ENCODE measurements at regions not wholly inside any gene's neighbourhood (a gene's known extent, or its start where the extent isn't known, plus 50 kb on each side); places are given as distances from the start of the nearest gene placed in this dataset.

DNA sequence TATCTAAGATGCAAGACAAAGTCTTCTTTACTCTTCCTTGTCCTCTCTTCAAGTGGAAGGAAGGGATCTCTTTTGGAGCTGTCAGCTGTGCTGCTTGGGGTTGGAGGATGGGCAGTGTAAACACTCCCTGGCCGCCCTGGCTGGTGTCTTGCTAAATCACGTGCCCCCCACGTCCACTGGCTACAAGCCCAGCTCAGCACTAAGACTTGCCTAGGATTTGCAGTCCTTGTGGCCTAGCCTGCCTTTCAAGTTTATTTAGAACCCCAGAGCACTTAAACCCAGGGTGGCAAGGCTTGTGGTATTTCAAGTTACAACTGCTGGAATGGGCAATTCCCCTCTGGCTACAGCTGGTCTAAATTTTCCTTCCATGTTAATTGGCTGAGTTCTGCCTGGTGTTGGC lies 272.4 kb upstream of the MYO3A start:
- no peak for DNase-seq

DNA sequence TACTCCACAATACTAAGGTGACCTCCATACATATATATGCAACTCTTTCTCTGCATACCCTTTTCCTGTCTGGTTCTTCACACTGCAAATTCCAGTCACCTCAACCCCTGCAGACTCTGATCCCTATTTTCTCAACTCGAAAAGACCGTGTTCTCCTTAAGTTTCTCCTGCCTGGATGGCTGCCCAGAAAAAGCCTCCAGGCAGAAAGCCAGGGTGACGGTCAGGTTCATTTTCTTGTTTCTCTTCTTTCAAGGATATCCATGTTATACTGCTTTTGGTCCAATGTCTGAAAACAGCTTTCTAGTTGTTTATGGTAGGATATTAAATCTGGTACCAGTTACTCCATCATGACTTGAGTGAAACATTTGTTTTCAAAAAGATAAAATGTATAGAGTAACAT lies 267.8 kb upstream of the MYO3A start:
- DNase-seq, result no peak

DNA sequence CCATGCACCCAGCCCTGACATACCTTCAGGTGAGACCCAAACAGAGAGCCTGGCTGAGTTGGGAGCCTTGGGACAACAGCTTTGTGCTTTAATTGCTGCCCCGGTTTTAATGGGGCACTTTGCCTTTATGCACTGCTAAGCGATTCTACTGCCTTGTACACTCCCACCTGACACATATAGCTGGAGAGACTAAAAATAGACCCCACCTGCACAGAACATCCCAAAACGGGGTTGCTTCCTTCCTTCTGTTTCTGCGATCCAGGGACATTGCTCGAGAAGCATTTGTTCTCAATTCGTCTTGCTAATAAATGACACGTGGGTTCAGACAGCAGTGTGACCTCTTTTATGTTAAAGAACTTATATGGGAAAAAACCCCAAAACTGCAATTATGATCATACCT lies 258.8 kb upstream of the MYO3A start:
- DNase-seq, result no peak

DNA sequence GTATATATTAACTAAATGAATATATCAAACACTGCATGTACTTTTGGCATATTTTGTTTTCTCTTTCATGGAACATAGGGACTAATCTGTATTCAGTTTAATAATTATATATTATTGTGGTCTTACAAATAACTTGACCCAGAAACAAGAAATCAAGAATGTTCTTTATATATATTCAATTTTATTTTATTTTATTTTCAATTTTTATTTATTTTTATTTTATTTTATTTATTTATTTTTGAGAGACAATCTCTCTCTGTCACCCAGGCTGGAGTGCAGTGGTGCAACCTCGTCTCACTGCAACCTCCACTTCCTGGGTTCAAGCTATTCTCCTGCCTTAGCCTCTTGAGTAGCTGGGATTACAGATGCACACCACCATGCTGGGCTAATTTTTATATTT lies 258.4 kb upstream of the MYO3A start:
- DNase-seq, result no peak

DNA sequence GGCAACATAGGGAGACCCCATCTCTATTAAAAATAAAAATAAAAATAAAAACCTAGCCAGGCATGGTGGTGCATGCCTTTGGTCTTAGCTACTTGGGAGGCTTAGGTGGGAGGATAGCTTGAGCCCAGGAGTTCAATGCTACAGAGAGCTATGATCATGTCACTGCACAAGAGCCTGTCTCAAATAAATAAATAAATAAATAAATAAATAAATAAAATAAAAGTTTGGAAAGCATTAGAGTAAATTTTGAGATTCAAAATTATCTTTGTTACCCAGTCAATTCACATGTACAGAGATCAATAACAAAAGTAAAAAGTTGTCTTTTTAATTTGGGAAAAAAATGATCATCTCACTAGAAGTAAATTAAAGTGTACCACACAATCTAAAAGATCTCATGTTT lies 255.8 kb upstream of the MYO3A start:
- no peak for DNase-seq

DNA sequence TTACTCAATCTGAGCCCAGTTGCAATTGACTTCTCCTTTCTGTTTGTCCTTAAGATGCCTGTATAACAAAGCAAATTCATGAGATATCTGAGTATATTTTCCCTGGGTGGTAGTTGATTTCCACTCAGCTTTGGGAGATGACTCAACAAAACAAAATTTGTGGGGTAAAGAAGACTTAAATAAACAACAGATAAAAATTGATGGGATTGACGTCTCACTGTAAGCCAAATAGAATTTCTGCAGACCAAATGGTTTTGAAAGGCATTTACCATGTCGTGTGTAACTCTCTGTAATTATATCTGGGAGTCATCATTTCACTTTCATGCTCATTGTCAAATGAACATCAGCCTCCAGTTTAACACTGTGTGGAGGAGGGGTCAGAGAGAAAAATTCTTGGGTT lies 255.4 kb upstream of the MYO3A start:
- no peak for DNase-seq

DNA sequence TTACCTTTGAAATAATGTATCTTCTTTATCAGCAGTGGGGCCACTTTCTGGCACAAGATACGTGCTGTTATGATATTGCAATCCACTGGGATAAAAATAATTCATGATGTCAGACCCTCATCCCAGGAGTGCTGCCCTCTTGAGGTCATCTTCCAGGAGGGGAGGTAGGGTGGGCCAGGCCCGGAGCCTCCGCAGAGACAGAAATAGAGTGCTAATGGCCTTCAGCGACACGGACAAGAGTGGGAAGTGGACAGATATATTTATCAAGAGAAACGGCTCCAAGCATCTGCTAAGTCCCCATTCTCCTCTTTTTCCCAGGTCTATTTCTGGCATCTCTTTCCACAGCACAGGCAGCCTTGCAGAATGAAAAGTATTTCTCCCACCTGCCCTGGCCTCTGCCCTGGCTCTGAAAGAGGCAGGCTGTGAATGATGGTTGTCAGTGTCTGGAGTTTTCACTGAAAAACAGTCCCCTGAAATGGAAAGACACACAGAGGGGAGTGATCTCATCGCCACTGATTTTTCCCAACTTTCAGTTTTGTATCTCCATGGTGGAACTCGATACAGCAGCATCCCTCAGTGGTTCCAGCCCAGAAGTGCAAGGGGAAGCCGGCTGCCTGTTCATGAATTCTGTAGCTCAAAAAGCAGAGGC lies 251.7 kb upstream of the MYO3A start:
- DNase-seq, result no peak

DNA sequence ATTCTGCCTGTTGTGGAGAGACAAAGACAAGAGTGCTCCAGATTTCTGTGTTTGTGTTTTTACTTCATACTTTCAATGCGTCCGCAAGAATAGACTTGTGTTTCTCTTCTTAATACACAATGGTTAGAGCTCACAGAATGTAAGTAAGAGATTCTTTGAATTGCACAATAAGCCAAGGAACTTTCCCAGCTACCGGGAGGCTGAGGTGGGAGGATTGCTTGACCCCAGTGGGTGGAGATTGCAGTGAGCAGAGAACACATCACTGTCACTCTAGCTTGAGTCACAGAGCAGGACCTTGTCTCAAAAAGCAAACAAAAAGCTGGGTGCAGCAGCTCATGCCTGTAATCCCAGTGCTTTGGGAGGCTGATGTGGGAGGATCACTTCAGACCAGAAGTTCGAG lies 250.7 kb upstream of the MYO3A start:
- DNase-seq, result no peak

DNA sequence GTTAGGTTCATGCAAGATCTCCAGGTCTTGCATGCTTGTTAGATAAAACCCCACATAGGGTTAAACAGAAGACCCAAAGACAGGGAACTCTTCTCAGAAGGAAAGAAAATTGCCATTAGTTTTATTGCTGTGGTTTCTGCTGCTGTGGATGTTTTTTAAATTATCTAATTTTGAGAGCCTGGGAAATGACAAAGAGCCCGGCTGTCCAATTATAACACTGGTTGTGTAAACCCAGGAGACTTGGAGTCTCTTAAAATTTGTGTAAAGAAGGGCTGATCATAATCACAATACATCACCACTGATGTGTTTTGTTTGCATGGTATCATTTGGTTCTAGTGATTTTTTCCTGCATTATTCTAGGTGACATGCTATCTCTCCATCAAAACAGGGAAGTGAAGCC lies 246.5 kb upstream of the MYO3A start:
- no peak for DNase-seq

DNA sequence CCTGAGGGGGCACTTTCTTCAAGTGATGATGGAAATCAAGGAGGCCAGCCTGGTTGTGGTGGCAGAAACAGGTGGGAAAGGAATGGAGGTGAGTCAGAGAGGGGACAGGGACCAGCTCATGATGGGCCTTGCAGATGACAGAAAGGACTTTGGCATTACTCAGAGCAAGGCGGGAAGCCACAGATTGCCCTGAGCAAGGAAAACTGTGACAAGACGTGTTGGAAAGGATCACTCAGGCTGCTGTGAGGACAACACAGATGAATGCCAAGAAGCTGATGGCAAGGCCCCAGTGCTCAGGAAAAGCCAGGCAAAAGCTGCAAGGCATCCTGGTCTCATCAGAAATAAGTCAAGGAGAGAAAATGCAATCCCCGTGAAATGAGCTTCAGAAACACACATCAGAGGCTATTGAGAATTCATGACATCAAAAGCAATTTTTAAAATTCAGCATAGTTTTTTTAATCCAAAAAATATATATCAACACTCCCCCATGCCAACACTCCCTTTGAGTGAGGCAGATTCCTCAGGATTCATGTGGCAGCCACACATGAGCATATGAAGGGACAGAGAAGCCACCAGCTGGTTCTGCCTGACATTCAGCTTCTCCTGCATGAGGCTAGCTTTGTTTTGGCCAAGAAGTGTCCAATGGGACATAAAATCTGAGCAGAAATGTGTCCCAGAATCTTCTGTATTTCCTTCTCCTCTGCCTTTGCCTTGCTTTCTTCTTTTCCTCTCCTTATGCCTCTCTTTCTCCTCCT lies 244.5 kb upstream of the MYO3A start:
- no peak for DNase-seq

DNA sequence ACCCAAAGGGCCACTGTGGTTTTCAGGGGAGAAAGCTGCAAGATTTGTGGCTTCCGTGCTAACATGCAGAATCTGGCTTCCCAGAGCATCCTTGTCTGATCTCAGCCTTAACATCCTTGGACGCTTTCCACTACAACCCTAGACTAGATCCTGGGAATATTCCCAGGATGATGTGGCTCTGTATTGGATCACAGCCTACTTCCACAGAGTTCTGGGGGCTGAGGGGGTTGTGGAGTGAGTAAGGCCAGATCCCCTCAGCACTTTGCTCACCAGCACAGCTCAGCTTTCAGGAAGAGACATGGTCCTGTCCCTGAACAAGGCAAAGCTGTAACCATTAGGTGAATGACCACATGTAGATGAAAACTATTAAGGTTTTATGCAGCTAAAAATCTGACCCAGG lies 241.3 kb upstream of the MYO3A start:
- no peak for DNase-seq

DNA sequence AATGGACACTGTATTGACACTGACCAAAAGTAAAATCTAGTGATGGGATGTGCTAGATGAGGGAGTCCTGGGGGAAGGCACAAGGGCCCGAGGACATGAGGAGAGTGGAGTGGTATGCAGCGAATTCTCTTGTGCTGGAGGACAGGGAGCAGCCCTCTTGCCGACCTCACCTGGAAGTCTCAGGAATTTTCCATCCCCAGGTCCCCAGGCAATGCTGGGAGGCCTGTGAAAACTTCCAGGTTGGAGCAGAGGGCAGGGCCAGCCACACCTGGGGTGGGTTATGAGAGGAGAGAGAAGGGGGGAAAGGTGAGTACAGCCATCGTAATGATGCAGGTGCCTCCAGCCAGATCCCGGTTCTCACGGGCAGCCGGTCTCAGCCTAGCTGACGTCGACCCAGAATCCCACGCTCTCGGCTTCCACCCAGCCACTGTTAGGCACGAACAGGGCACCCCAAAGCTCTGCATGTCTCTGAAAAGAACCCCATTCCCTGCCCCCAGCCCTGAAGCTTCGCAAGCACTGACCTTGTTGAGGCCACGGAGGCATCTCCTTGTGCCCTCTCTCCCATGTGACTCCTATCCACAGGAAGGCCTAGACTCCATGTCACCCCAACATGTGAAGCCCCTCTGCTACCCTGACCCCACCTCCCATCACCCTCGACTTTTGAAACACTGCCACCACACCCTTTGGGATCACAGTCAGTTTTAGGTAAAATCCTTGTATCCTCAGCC lies 239.7 kb upstream of the MYO3A start:
- no peak for DNase-seq

DNA sequence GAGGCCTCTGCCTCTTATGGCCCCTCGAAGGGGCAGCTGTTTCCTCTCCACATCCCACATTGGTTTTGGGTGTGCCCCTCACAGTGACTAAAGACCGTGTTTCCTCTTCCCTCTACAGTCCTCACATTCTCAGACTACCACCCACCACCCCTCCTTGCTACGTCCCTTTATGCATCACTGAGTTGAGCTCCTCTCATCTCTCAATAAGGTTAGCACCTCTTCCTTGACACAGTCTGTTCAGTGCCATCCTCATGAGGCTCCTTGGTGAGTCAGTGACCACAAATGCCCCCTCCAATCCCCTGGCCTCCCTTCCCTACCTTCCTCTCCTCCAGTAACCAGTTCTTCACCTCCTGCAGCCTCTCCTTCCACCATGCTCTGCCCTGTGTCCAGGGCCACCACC lies 239.1 kb upstream of the MYO3A start:
- DNase-seq, result peak; percentile 5

DNA sequence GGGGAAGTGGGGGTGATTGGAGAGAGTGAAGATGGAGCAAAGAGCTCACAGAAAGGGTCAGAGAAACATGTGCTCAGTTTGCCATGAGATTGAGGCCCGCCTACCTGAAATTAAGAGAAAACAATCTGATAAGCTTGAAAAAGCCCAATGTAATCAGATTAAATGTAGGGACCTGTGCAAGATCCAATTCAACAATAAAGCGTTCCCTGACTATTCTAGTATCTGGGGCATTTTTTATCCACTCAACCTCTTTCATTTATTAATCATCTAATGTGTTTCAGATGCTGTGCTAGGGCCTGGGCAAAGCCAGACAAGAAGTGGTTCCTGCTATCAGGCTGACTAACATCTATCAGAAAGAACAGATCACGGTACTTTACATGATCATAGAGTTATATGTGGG lies 238.4 kb upstream of the MYO3A start:
- no peak for DNase-seq

DNA sequence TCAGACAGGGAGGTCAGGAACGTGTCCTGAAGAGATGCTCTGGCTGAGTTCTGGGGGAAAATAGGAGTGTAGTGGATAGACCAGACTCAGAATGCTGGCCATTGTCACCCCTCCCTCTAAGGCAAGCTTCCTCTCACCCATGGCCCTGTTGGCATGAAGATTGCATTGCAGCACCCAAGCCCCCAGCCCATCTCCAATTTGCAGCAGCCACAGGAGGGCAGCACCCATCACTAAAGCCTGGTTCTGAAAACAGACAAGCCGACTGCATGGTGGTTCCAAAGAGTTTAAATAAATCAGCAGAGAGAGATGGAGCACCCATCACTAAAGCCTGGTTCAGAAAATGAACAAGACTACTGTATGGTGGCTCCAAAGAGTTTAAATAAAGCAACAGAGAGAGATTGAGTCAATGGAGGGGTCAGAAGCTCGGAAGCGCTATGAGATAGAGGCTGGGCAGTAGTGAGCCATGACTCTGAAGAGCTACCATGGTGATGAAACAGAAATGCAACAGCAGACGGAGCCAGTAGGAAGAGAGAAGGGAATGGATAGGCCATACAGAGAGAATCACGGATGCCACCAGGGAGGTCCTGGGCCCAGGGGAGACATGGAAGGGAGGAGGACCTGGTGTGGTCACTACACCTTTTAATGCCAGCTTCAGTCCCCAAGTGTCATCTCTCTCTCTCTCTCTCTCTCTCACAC lies 237.9 kb upstream of the MYO3A start:
- DNase-seq, result no peak

DNA sequence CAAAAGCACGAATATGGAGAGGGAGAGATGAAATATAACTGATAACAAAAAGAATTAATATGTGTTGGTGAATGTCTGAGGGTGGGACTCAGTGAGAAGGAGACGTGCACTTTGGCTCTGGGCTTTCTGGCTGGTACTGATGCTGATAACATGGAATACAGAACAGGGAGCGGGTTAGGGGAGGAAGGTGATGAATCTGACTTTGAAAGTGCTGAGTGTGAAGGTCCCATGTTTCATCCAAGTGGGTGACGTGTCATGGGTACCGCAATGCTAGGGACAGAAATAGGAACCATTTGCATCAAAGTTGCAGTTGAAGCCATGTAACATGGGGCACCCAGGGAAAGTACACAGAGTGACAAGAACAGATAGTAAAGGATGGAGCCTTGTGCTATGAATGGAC lies 236.6 kb upstream of the MYO3A start:
- no peak for DNase-seq

DNA sequence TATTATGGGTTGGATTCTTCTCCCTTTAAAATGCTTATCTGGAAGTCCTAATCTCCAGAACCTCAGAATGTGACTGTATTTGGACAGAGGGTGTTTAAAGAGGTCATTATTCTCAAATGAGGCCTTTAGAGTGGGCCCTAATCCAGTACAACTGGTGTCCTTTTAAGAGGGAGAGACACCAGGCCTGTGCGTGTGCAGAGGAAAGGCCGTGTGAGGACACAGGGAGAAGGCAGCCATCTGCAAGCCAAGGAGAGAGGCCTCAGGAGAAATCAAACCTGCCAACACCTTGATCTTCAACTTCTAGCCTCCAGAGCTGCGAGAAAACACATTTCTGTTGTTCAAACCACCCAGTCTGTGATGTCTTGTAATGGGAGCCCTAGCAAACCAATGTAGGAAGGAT lies 235.4 kb upstream of the MYO3A start:
- DNase-seq, result no peak

DNA sequence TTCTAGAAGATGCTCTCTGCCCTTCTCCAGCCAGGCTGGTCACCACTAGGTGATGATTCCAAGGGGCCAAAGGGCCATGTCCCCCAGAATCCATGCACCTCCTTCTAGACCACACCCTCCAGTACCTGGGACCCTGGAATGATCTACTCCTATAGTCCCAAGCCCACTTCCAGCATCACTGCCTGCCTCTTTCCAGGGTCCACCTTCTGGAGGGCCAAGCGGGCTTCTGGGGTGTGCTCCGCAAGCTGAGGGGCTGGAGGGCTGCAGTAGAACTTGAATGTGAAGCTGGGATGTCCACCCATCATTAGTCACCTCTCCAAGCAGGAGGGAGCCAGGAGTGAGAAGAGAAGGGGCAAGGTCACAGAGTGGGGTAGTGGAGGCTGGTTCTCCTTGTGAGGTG lies 234.4 kb upstream of the MYO3A start:
- no peak for DNase-seq

DNA sequence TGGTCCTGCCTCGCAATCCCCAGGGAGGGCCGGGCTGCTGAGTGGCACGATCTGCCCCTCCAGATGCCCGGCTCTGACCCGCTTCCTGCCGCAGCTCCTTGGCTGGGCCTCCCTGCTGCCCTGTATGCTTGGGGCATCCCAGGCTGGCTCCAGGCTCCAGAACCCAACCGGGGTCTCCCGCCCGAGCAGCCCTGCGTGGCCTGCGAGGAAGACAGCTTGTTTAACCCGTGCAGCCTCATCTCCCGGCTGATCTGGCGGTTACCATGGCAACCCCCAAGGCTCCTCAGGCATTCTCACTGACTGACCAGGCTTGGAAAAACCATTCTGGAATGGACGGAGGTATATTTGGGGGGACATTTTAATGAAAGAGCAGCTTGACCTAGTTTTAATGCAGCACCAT lies 232.4 kb upstream of the MYO3A start:
- no peak for DNase-seq

DNA sequence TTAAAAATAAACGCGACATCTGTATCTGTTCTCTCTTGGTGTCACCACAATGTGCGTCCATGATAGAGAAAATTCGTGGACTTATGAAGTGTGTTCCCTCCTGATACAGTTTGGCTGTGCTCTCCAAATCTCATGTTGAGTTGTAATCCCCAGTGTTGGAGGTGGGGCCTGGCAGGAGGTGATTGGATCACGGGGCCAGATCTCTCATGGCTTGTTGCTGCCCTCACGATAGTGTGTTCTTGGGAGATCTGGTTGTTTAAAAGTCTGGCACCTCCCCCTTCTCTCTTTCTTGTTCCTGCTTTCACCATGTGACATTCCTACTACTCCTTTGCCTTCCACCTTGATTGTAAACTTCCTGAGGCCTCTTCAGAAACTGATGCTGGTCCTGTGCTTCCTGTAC lies 229.4 kb upstream of the MYO3A start:
- DNase-seq, result no peak

DNA sequence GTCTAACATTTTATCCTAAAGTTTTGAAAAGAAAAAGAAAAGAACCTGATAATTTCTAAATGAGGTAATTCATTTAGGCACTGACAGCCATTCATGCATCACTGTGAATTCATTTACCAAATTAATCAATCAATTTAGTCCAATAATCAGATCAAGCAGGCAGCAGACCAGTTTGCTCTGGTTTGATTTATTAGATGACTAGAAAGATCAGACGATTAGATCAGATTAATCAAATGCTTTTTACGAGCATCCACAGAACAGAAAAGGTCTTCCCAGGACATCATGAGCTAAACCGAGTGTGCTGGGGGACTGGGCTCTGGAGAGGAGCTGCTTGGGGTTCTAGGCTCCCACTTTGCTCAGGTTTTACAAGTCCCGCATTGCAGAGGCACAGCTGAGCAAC lies 226.5 kb upstream of the MYO3A start:
- no peak for DNase-seq

DNA sequence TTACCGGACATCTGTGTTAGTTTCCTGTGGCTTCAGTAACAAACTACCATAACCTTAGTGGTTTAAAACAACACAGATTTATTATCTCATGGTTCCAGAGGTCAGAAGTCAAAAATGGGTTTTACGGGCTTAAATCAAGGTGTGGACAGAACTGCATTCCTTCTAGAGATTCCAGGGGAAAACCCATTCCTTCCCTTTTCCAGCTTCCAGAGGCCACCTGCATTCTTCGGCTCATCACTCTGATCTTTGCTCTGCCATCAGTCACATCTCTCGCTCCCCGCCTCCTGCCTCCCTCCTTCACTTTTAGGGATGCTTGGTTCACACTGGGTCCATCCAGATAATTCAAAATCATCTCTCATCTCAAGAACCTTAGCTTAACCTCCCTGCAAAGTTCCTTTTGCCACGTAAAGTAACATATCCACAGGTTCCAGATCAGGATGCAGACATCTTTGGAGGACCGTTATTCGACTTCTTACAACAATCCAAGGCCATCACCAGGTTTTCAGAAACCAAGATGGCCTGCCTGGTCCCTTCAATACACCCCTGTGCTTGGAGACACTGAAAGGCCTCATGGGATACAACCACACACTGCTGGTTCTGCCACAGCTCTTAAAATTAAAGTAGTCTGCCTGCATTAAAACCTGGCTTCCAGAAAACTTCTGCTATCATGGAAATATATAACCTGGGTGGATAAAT lies 225.9 kb upstream of the MYO3A start:
- DNase-seq, result no peak

DNA sequence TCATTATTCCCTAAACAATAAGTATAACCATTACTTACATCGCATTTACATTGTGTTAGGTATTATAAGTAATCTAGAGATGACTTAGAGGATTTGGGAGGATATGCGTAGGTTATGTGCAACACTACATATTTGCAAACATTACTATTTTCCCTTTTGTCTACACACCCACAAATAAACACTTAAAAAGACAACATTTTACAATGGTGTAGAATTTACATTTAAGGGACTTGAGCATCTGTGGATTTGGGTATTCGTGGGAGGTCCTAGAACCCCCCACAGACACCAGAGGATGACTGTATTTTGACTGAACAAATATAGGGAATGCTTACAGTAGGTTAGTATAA lies 220.2 kb upstream of the MYO3A start:
- no peak for DNase-seq
